ENCODE measurements at regions not wholly inside any gene's neighbourhood (a gene's known extent, or its start where the extent isn't known, plus 50 kb on each side); places are given as distances from the start of the nearest gene placed in this dataset.
"Not testable (repeated sequence)": the region's sequence is repeated elsewhere in the genome, so short reads cannot be mapped to it uniquely, and the experiment has no call there.

DNA sequence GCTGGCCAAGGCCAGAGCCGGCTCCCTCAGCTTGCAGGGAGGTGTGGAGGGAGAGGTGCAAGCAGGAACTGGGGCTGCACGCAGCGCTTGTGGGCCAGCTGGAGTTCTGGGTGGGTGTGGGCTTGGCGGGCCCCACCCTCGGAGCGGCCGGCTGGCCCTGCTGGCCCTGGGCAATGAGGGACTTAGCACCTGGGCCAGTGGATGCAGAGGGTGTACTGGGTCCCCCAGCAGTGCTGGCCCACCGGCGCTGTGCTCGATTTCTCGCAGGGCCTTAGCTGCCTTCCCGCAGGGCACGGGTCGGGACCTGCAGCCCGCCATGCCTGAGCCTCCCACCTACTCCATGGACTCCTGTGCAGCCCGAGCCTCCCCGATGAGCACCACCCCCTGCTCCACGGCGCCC, 115.6 kb upstream of the MARK1 start:
- DNase-seq (ENCODE audit: low spot score): not testable (repeated sequence)

DNA sequence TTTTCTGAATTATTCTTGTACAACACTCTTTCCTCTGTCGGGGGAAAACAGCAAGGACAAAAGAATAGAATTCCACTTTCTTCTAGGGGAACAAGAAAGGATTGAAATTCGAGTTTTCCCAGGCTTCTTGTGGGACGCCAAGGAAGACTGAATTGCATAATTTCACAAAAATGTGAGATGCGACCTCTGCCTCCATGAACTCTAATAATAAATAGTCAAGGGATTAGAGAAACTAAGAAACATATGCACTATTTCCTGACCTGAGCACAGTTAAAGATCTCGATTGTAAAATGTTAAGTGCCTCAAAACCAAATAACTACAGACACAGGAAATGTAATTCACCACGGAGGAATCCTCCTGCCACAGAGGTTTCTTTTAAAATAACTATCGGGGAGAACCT, 117.3 kb upstream of the MARK1 start:
- DNase-seq (ENCODE audit: low spot score): no peak

DNA sequence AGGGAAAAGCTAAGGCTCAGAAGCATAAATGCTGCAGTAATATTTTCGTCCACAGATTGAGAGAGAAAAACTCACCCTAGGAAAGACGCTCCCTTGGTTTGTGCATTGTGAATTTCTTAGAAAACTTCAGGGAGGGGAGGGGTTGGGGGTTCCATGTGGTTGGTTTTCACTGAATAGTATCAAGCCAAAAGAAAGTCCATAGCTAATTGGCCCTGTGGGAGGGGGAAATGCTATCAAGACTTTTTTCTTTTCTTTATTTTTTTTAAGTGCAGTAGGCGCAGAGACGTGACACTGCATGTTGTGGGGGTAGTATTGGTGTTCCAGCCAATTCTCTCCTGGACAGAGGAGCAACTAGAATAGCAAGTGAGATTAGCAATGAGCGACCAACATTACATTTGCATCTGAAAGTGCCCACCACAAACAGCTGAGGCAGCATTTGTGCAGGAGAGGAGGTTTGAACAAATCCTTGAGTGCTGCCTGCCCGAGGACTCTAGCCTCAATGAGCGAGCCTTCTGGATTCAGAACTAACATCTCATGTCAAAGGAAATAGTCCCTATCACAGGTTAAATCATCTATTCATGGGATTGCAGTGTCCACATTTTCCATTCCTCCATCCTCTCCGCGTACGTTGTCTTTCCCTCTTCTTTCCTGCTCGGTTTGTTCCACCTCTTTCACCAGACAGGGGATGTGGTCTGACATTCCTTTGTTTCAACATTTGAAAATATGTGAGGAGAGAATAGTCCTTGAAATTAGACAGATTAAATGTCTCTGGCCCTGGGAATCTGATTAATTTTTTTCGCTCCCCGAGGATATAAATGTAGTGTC, 118.0 kb upstream of the MARK1 start:
- no peak for DNase-seq (ENCODE audit: low spot score)

DNA sequence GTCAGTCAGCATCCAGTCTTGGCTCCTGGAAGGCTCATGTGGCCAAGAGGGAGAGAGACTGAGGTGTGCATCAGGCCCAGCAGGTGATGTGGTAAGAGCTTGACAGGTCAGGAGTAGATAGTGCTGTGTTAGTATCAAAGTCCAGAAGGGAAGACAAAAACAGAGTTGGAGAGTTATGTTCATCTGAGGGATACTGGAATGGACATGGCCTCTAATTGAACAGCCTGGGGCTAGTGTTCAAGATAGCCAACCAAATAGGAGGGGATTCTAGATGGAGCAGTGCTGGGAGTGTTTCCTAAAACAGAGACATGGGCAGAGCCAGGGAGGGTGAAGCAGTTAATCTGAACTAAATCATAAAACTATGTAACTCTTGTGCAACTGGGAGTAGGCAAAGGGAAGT, 120.7 kb upstream of the MARK1 start:
- DNase-seq (ENCODE audit: low spot score): peak; percentile 36

DNA sequence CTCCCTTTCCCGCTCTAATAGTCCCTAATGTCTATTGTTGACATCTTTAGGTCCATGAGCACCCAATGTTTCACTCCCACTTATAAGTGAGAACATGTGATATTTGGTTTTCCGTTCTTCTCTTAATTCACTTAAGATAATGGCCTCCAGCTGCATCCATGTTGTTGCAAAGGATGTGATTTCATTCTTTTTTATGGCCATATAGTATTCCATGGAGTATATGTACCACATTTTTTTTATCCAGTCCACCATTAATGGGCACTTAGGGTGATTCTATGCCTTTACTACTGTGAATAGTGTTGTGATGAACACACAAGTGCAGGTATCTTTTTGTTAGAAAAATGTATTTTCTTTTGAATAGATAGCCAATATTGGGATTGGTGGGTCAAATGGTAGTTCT, 126.0 kb upstream of the RAB3GAP2 start:
- no peak for DNase-seq (ENCODE audit: low spot score)

DNA sequence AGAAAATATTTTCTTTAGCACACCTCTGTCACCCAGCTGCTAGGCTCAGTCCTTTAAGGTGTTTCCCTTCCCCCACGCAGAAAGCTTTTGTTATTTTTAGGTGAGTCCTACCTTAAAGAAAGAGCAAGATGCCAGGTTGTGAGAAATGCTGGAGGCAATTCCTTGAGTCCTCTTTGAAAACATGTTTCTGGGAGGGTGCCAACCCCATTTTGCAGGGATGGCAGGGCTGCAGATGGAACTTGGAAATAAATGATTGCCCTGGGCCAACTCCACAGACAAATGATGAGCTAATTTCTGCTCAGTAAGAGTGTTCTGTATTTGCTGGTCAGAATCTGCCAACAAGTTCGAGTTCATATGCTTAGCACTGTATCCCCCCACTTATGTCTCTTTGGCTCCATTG, 119.2 kb upstream of the RAB3GAP2 start:
- DNase-seq (ENCODE audit: low spot score): no peak

DNA sequence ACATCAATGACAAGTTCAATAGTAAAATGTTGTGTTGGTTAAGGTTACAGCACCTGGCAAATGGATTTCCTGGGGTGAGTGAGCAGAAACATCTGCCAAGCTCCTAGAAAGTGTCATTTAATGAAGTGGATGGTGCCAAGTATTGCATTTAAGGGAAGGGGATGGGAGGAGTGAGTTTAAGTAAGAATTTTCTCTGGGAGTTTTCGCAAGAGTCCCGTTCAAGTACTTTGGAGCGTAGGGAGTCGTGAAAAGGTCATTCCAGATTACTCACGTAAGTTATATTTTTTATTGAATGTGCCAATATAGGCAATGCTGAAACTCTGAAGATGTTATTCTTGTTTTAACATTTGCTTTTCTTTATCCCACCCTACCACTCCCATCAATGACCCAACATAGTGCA, 117.4 kb upstream of the RAB3GAP2 start:
- DNase-seq (ENCODE audit: low spot score): no peak

DNA sequence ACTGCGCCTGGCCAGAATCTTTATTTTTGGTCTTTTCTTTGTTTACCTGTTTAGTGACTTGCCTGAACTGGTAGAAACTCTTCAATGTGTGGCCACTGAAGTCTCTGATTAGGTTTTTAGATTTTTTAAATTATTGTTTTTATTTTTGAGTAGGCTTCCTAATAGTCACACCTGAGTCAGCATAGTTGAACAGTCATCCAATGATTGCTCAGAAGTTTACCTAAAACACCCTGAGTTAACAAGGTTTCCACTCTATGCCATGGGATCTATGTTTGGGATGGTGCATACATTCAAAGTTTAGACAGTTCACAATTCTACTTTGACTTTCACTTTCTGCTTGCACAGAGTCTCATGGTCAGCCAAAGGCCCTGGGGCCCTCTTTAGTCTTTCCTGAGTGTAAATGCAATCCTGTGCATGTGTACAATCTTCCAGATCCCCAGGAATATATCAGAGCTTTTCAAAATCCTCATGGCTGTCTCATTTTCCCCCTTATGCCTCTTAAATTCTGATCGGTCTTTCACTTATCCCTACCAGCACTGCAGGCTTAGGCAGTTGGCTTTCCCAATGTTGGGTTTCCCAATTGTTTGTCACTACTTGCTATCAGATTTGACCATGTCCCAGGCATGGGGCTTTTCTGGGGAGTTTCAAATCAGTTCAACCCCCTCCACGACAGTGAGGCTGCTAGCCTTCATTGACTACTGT, 114.4 kb upstream of the RAB3GAP2 start:
- no peak for DNase-seq (ENCODE audit: low spot score)

DNA sequence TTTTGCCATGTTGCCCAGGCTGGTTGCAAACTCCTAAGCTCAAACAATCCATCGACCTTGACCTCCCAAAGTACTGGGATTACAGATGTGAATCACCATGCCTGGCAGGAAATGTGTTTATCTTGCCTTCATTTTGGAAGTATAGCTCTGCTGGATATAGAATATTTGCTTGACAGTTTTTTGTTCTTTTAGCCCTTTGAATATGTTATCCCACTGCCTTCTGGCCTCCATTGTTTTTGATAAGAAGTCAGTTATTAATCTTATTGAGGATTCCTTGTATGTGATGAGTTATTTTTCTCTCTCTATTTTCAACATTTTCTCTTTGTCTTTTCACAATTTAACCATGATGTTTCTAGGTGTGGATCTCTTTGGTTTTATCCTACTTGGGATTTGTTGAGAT, 112.9 kb upstream of the RAB3GAP2 start:
- no peak for DNase-seq (ENCODE audit: low spot score)

DNA sequence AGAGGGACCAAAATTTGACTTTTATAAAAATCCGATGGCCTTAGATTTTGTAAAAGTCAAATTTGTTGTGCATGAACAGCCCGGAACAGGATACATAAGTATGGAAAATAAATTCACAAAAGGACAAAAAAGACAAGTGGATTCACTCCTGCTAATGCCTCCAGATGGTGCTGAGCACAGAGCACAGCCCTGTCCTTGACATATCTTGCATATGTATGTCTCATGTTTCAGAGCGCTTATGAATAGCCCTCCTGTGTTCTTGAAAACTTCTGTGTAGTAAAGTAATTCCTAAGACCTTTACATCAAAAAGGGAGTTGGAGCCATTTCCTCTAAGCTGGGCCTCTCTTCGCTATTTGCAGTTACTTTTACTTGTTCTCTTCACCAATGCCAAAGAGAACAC, 110.7 kb upstream of the RAB3GAP2 start:
- DNase-seq (ENCODE audit: low spot score): no peak

DNA sequence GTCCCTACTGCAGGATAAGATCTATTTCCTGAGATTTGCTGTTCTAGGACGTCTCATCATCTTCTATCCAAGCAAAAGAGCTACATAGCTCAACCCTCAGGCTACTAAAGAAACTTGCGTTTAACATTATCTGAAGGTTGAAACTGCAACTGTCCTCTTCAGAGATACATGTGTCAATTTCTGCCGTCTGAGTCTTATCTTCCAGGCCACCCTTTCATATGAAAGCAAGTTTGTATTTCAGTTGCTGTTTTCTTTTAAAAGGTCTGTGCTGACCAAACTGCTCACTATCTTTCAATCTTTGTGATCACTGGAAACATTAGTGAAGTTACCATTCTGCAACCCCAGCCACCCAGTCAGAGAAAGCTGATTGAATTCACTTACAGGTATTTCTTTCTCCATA, 108.6 kb upstream of the RAB3GAP2 start:
- DNase-seq (ENCODE audit: low spot score): no peak

DNA sequence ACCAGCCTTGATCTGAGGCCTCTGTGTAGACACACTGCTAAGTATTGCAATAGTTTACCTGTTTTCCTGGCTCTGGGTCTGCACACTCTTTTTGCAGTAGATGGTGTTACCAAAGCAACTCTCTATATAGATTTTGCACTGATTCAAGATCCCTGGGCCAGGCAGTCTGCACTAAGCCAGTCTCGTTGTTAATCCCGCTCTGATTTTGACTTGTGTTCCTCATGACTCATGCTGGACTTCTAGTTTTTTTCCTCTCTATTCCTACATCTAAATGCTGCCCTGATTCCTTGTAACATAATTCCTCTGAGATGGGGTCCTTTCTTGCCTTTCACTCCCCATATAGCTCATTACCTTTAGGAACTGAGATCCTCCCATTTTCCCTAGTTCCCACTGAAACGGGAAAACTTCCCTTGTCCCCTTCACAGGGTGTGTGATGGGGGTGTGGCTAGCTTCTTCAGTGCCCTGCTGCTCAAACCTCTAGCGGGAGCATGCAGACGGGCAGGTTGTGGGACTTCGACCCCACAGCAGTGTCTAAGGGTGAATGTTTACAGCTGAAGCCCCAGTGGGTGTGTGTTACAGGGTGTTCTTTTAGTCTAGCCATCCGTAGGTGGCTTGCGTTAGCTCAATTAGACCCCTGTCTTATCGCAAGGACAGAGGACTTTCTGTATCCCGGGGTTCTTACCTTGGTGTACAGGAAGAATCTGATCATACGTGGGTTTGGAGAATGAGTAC, 106.5 kb upstream of the RAB3GAP2 start:
- no peak for DNase-seq (ENCODE audit: low spot score)

DNA sequence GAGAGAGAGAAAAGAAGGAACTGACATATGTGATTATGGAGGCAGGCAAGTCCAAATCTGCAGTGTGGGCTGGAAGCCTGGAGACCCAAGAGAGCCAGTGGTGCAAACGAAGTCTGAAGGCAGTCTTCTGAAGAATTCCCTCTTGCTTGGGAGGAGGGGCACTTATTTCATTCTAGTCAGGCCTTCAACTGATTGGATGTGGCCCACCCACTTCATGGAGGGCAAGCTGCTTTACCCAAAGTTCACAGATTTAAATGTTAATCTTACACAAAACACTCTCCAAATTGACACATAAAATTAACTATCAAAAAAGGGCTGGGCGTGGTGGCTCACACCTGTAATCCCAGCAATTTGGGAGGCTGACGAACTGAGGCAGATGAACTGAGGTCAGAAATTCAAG, 103.5 kb upstream of the RAB3GAP2 start:
- no peak for DNase-seq (ENCODE audit: low spot score)

DNA sequence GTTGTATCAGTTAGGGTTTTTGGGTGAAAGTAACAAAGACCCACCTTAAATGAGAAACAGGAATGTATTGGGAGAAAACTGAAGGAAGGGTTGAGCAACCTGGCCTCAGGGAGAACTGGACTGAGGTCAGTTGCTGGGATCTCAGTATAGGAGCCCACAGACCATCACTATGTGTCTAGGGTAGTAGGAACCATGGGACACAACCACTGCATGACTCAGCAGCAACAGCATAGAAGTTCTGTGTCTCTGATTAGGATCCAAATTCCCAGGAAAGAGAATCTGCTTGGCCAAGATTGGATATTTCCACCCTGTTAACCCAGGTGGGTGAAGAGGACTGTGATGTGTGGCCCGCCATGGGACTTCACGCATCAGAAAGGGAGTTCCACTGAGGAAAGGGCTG, 102.2 kb upstream of the RAB3GAP2 start:
- DNase-seq (ENCODE audit: low spot score): no peak

DNA sequence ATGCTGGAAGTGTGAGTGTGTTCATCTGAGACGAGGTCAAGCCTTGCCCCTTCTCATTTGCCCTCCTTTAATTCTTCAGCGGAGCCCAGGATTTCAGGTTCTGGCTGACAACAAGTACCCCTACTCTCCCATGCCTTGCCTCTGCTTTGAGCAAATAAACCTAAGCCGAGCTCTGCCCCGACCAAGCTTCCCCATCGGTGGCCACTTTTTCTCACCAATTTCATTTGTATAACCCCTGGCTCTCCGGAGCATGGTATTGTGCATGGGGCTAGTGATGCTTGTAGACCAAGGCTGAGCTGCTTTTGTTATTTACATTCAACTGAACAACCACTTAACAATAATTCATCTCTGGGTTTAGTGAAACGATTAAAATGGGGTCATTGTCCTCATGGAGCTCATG, 100.2 kb upstream of the RAB3GAP2 start:
- DNase-seq (ENCODE audit: low spot score): no peak

DNA sequence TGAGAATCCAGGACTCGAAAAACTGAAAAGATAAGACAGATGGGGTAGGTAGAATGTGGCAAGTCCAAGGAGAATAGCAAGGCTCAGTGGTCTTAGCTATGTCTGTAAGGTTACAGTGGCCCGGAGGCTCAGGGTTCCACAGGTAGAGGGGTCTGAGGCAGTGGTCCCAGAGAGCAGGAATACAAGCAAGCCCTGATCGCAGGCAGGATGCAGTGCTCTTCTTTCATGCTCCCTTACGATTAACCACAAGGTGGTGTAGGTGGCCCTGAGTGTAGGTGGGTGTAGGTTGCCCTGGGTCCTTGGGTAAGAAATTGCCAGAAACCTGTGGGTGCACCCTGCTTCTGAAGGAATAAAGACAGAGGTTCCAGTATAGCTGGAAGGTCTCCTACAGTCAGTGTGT, 99.1 kb upstream of the RAB3GAP2 start:
- DNase-seq (ENCODE audit: low spot score): peak; percentile 45

DNA sequence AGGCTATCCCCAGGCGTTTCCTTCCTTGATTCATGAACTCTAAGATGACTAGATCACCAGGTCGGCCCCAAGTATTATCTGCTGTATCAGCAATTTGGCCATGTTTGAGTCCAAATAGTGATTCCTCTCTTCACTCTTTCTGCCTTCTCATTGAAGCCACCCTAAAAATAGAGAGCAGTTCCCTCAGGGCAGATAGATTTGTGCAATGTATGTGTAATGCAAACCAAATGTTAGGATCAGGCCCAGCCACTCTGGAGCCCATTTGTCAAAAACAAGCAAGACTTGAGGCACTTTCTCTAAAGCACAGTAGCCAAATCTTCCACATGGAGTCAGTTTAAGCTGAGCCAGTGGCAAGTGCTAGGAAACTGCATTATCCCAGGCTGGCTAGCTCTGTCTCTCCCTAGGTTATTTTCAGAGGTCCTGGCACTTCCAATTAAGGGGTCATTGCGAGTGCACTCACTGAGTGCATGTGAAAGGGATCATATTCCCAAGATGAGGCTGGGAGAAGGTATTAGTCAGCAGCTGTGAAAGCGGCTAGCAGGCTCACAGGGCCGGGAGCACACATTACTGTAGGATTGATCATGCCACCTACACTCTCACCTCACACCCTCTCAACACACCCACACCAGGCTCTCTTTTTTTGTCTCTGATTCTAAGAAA, 97.9 kb upstream of the RAB3GAP2 start:
- DNase-seq (ENCODE audit: low spot score): no peak

DNA sequence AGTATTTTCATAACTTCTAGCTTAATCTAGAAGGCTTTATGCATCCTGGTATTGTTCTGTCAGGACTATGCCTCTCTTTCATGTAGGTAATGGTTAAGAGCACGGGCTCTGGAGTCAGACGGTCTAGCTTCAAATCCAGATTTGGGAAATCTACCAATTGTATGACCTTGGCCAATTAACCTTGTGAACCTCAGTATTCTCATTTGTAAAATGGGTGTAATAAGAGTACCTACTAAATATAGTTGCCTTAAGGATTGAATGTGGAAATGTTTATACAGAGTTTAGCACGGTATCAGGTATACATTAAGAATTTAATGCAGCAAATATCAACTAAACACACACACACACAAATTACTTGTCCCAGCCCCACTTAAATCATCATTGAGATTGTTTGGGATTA, 97.3 kb upstream of the RAB3GAP2 start:
- DNase-seq (ENCODE audit: low spot score): no peak

DNA sequence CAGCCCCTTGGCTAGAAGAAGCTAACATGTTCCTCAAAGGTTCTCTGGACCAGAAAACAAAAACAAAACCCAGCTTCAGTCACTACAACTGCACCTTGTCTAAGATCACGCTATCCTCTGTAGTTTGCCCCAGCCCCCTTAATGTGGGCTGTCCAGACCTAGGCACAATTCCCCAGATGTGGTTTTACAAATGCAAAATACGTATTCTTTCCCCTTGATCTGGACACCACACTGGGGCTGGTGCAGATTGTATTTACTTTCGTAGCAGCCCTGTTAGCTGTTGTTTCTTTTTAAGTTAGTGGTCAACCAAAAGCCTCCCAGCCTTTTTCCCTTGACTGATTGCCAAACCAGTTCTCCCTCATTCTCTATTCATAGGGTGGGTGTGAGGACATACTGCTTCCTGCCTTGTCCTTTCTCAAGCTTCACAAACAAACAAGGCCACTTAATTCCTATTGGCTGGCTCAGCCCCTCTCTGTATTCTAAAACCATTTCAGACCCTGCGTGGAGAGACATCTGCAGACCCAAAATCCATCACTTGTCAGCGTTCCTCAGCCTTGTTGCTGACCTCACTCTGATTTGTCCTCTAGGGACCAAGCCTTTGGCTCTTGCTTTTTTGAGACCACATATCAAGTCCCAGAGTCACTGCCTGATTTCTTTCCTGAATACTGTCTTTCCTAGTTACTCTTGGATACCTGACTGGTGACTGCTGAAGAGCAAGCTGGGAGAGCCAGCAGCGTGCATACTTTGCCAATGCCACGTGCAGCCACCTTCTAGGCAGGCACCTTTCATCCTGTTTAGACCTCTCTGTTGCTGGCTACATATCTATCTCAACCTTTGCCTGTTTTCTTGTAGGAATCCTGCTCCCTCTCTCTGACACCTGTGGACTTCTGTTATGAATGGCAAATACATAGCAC, 96.4 kb upstream of the RAB3GAP2 start:
- no peak for DNase-seq (ENCODE audit: low spot score)

DNA sequence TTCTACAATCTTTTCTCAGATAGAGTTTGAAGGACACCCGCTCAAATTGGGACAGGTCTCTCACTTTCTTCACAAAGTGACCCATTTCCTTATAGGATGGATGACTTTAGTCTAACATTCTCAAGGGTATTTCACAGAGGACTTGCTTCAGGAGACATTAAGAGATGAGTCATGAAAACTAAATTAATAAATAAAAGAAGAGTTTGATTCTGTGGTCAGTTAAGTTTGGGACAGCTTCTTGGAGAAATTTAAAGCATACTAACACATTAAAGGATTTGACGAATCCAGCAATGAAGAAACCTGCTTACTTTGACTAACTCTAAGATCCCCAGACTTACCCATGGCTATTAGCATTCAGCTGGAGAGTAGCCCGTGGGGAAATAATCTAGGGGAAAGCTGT, 95.6 kb upstream of the RAB3GAP2 start:
- DNase-seq (ENCODE audit: low spot score): no peak

DNA sequence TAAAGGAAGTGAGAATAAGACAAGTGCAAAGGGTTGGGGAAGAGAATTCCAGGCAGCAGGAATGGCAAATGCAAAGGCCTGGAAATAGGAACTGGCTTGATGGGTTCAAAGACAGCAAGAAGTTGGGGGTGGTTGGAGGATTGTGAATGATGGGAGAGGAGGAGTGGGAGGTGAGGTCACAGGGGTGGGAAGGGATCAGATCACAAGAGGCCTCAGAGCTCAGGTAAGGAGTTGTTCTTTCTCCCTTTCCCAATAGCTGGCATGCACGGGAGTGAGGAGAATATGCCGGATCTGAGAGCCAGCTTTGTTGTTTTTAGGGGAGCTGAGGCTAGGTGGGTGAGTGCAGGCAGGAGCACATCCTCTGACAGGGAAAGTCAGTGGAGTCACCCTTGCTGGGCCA, 94.0 kb upstream of the RAB3GAP2 start:
- no peak for DNase-seq (ENCODE audit: low spot score)

Data from HuH-7 (cell line).